WTC11 (cell line): ENCODE measurements at regions not wholly inside any gene's neighbourhood (a gene's known extent, or its start where the extent isn't known, plus 50 kb on each side); places are given as distances from the start of the nearest gene placed in this dataset.

Source experiments
- ATAC-seq: fragments of 200-7000 bp; cut with Tn5 transposase; 2 replicates; pipeline ENCODE4 v1.10.0; 2021; ENCODE audit warnings: mild to moderate bottlenecking, moderate library complexity
- CTCF ChIA-PET: fragments of 300-600 bp; sonication (Branson Sonifier 250); formaldehyde crosslinking; loops from one replicate; lab custom pipeline; 2021; ENCODE audit warnings: antibody characterized with exemption; lab: Charles Lee
- POLR2A ChIA-PET: fragments of 350-600 bp; sonication (Branson Sonifier 250); formaldehyde crosslinking; loops from one replicate; lab custom pipeline; 2021; ENCODE audit warnings: antibody characterized with exemption; lab: Charles Lee
- DNase-seq: peaks from one replicate; pipeline ENCODE4 v3.0.0; 2021; ENCODE audit warnings: low spot score
- H3K27ac Mint-ChIP-seq: 2 replicates; pipeline ENCODE4 v1.8.0; 2021; ENCODE audit warnings: mixed read lengths
- H3K27me3 Mint-ChIP-seq: 2 replicates; pipeline ENCODE4 v1.8.0; 2021; ENCODE audit warnings: low read depth, mild to moderate bottlenecking, moderate library complexity, mixed read lengths
- H3K36me3 Mint-ChIP-seq: 2 replicates; pipeline ENCODE4 v1.8.0; 2021; ENCODE audit warnings: mixed read lengths
- H3K4me1 Mint-ChIP-seq: 2 replicates; pipeline ENCODE4 v1.8.0; 2022; ENCODE audit warnings: mixed read lengths
- H3K4me3 Mint-ChIP-seq: 2 replicates; pipeline ENCODE4 v1.8.0; 2021; ENCODE audit warnings: mild to moderate bottlenecking, moderate library complexity, mixed read lengths
- H3K9me3 Mint-ChIP-seq: 2 replicates; pipeline ENCODE4 v1.8.0; 2021; ENCODE audit warnings: mixed read lengths
- ESRRA ChIP-seq: sonication (generic); formaldehyde crosslinking; IDR thresholded peaks from 2 replicates; pipeline ENCODE4 v1.8.1; 2022; ENCODE audit warnings: mild to moderate bottlenecking, missing genetic modification reagents, borderline replicate concordance
- FOXJ3 ChIP-seq: sonication (generic); formaldehyde crosslinking; IDR thresholded peaks from 2 replicates; pipeline ENCODE4 v1.9.0; 2021; ENCODE audit warnings: missing genetic modification reagents, mild to moderate bottlenecking, borderline replicate concordance
- GTF2I ChIP-seq: fragments of 250-450 bp; sonication (Bioruptor Pico); conservative IDR thresholded peaks from 2 replicates; pipeline ENCODE4 v1.4.0; 2021; ENCODE audit warnings: mild to moderate bottlenecking
- JUN ChIP-seq: sonication (generic); formaldehyde crosslinking; IDR thresholded peaks from 2 replicates; pipeline ENCODE4 v1.8.0; 2023; ENCODE audit warnings: mild to moderate bottlenecking, missing genetic modification reagents
- MXD4 ChIP-seq: fragments of 250-450 bp; sonication (Bioruptor Pico); IDR thresholded peaks from 2 replicates; pipeline ENCODE4 v1.8.0; 2021; ENCODE audit warnings: mild to moderate bottlenecking, moderate library complexity, borderline replicate concordance
- NFE2L1 ChIP-seq: sonication (generic); formaldehyde crosslinking; IDR thresholded peaks from 2 replicates; pipeline ENCODE4 v1.8.1; 2023; ENCODE audit warnings: missing genetic modification reagents
- SP1 ChIP-seq: sonication (generic); formaldehyde crosslinking; conservative IDR thresholded peaks from 2 replicates; pipeline ENCODE4 v1.8.1; 2022; ENCODE audit warnings: missing genetic modification reagents
- ZNF121 ChIP-seq: sonication (generic); formaldehyde crosslinking; IDR thresholded peaks from 2 replicates; pipeline ENCODE4 v1.8.0; 2023; ENCODE audit warnings: missing genetic modification reagents
- ZNF138 ChIP-seq: sonication (generic); formaldehyde crosslinking; conservative IDR thresholded peaks from 2 replicates; pipeline ENCODE4 v1.8.1; 2022; ENCODE audit warnings: mild to moderate bottlenecking, moderate library complexity, missing genetic modification reagents
- ZNF317 ChIP-seq: sonication (generic); formaldehyde crosslinking; IDR thresholded peaks from 2 replicates; pipeline ENCODE4 v1.8.1; 2023; ENCODE audit warnings: low read depth, mild to moderate bottlenecking, moderate library complexity, missing genetic modification reagents, borderline replicate concordance
- TF ChIP-seq, protein P1 (sequence below): sonication (generic); formaldehyde crosslinking; IDR thresholded peaks from 2 replicates; pipeline ENCODE4 v1.8.0; 2022; ENCODE audit warnings: missing genetic modification reagents
- TF ChIP-seq, protein P2 (sequence below): sonication (generic); formaldehyde crosslinking; IDR thresholded peaks from 2 replicates; pipeline ENCODE4 v1.8.0; 2022; ENCODE audit warnings: mild to moderate bottlenecking, missing genetic modification reagents
- TF ChIP-seq, protein P3 (sequence below): fragments of 250-450 bp; sonication (Bioruptor Pico); conservative IDR thresholded peaks from 2 replicates; pipeline ENCODE4 v1.9.0; 2021; ENCODE audit warnings: mild to moderate bottlenecking
- TF ChIP-seq, protein P4 (sequence below): fragments of 250-450 bp; sonication (Bioruptor Pico); IDR thresholded peaks from 2 replicates; pipeline ENCODE4 v1.8.0; 2021; ENCODE audit warnings: mild to moderate bottlenecking
- TF ChIP-seq, protein P5 (sequence below): sonication (generic); formaldehyde crosslinking; IDR thresholded peaks from 2 replicates; pipeline ENCODE4 v1.8.1; 2022; ENCODE audit warnings: low read depth, mild to moderate bottlenecking, moderate library complexity, missing genetic modification reagents, borderline replicate concordance
- TF ChIP-seq, protein P6 (sequence below): sonication (generic); formaldehyde crosslinking; IDR thresholded peaks from 2 replicates; pipeline ENCODE4 v1.8.0; 2022; ENCODE audit warnings: mild to moderate bottlenecking, missing genetic modification reagents
- TF ChIP-seq, protein P7 (sequence below): sonication (generic); formaldehyde crosslinking; IDR thresholded peaks from 2 replicates; pipeline ENCODE4 v1.8.0; 2022; ENCODE audit warnings: mild to moderate bottlenecking, missing genetic modification reagents

DNA sequence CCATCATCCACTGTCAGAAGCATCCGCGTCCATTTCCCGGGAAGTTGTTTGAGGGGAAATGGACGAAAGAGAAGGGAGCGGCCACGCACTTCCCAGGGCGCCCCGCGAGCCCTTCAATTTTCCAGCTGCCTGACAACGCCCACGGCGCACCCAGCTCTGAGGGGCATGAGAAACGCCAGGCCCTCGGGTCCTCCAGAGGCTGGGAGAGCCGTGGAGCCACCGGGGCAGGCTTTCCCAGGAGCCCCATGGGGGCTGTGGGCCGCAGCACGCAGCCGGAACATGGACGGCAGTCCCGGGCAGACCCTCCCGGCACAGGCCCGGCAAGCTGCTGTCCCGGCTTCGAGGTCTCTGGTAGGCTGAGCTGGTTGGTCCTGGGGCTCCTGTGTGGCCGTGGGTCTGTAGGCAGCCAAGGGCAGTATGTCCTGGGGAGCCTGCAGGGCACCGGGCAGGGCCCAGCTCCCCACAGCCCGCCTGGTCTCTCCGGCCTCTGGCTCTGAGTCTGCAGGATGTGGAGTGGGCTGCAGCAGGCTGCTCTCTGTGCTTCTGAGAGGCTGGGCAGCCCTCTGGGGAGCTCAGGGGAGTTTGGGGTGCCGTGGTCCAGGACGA, 115.2 kb downstream of the FAM53A start:
- POLR2A ChIA-PET = interaction anchor here (0.6 kb wide), 1 partner anchor 435 kb away, joined by 3 read pairs; no protein-coding TSS in a partner anchor
- H3K36me3 Mint-ChIP-seq = no peaks in the 10 kb centered on the region
- no peak for ATAC-seq

DNA sequence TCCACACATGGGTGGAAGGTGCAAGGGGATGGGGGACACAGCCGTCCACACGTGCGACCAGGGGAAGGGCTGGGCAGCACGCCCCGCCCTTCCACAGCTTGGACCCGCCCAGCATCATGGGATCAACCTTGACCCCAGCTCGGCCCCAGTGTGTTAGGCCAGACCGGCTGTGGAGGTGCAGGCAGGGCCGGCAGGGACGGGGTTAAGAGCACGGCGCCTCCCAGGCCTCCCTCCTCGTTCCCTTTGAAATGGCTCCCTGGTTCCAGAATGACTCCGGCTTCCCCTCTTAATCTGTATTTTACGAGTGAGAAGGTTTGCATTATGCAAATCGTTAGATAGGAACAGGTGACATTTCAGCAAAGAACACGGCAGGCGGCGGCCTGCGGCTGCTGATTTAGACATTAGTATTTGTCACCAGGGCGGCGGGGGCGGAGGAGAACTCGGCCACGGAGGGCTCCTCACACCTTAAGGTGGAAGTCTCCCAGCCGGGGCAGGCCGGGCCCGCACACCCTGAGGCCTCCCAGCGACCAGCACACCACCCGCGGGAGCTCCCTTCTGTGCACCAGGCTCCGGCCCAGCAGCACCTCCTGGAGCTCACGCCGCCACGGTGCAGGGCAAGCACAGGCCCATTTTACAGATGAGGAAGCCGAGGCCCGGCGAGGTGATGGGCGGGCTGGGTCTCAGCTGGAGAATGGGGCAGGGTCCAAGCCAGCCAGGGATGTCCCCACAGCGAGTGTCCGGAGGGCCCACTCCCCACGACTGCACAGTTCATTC, 116.1 kb downstream of the FAM53A start:
- ATAC-seq (no peak), DNase-seq (peak; percentile 35)
- peak; percentile 70; the same call in 1 of the 2 replicates for TF ChIP-seq GTF2I (CRISPR knock-in tag)
- TF ChIP-seq ESRRA = no peak
- peaks cover 29% of the 10 kb centered on the region for H3K4me1 Mint-ChIP-seq
- no peaks in the 10 kb centered on the region for H3K36me3 Mint-ChIP-seq
- H3K27ac Mint-ChIP-seq = no peak overlapping the region
- CTCF ChIA-PET = interaction anchor here (1.0 to 2.8 kb wide), 5 partner anchors 10 to 200 kb away, joined by 3 to 15 read pairs (median 4); no protein-coding TSS in a partner anchor
- no peak overlapping the region for H3K4me3 Mint-ChIP-seq
- peaks cover 3% of the 10 kb centered on the region for H3K27me3 Mint-ChIP-seq
- no peaks in the 10 kb centered on the region for H3K9me3 Mint-ChIP-seq
- POLR2A ChIA-PET = interaction anchor here (0.5 kb wide), 1 partner anchor 10 kb away, joined by 3 read pairs; no protein-coding TSS in a partner anchor

More for the DNA sequence above, 115.2 kb downstream of the FAM53A start:
- Mint-ChIP-seq H3K27me3 (peaks cover 5% of the 10 kb centered on the region), H3K27ac (no peak overlapping the region), H3K9me3 (no peaks in the 10 kb centered on the region), H3K4me1 (peaks cover 33% of the 10 kb centered on the region)
- CTCF ChIA-PET = interaction anchor here (0.5 to 1.7 kb wide), 4 partner anchors 9 to 151 kb away, joined by 3 to 6 read pairs (median 4); no protein-coding TSS in a partner anchor
- DNase-seq = peak; percentile 30
- TF ChIP-seq ZNF317 (CRISPR knock-in tag) = no peak
- TF ChIP-seq NFE2L1 = no peak
- TF ChIP-seq, all 79 proteins: peak for 0
- no peak overlapping the region for H3K4me3 Mint-ChIP-seq

DNA sequence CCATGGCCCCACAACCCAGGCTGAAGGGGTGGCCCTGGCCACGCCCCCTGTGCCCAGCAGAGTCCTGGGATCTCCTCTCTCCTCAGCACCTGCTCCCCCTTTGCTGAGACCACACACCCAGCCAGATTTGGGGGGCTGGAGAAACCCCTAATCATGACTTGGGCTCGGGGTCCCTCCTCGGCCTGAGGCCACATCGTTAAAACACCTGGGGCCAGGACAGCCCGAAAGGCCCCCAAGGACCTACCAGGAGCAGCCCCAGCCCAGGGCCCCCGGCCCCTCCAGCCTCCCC, 116.7 kb downstream of the FAM53A start:
- Mint-ChIP-seq H3K36me3 (no peaks in the 10 kb centered on the region), H3K9me3 (no peaks in the 10 kb centered on the region), H3K4me3 (no peak overlapping the region), H3K4me1 (peaks cover 25% of the 10 kb centered on the region), H3K27me3 (no peaks in the 10 kb centered on the region), H3K27ac (no peak overlapping the region)
- ATAC-seq (no peak), DNase-seq (no peak)
- POLR2A ChIA-PET = interaction anchor here (0.5 kb wide), 1 partner anchor 11 kb away, joined by 3 read pairs; no protein-coding TSS in a partner anchor
- CTCF ChIA-PET = interaction anchor here (1.0 to 2.8 kb wide), 6 partner anchors 11 to 201 kb away, joined by 3 to 15 read pairs (median 4); no protein-coding TSS in a partner anchor
- TF ChIP-seq, protein P1, sequence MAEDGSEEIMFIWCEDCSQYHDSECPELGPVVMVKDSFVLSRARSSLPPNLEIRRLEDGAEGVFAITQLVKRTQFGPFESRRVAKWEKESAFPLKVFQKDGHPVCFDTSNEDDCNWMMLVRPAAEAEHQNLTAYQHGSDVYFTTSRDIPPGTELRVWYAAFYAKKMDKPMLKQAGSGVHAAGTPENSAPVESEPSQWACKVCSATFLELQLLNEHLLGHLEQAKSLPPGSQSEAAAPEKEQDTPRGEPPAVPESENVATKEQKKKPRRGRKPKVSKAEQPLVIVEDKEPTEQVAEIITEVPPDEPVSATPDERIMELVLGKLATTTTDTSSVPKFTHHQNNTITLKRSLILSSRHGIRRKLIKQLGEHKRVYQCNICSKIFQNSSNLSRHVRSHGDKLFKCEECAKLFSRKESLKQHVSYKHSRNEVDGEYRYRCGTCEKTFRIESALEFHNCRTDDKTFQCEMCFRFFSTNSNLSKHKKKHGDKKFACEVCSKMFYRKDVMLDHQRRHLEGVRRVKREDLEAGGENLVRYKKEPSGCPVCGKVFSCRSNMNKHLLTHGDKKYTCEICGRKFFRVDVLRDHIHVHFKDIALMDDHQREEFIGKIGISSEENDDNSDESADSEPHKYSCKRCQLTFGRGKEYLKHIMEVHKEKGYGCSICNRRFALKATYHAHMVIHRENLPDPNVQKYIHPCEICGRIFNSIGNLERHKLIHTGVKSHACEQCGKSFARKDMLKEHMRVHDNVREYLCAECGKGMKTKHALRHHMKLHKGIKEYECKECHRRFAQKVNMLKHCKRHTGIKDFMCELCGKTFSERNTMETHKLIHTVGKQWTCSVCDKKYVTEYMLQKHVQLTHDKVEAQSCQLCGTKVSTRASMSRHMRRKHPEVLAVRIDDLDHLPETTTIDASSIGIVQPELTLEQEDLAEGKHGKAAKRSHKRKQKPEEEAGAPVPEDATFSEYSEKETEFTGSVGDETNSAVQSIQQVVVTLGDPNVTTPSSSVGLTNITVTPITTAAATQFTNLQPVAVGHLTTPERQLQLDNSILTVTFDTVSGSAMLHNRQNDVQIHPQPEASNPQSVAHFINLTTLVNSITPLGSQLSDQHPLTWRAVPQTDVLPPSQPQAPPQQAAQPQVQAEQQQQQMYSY = no peak
- TF ChIP-seq, protein P2, sequence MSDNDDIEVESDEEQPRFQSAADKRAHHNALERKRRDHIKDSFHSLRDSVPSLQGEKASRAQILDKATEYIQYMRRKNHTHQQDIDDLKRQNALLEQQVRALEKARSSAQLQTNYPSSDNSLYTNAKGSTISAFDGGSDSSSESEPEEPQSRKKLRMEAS (CRISPR knock-in tag) = no peak
- no peak for TF ChIP-seq JUN (CRISPR knock-in tag)
- no peak for TF ChIP-seq ZNF121 (CRISPR knock-in tag)
- TF ChIP-seq, protein P3, sequence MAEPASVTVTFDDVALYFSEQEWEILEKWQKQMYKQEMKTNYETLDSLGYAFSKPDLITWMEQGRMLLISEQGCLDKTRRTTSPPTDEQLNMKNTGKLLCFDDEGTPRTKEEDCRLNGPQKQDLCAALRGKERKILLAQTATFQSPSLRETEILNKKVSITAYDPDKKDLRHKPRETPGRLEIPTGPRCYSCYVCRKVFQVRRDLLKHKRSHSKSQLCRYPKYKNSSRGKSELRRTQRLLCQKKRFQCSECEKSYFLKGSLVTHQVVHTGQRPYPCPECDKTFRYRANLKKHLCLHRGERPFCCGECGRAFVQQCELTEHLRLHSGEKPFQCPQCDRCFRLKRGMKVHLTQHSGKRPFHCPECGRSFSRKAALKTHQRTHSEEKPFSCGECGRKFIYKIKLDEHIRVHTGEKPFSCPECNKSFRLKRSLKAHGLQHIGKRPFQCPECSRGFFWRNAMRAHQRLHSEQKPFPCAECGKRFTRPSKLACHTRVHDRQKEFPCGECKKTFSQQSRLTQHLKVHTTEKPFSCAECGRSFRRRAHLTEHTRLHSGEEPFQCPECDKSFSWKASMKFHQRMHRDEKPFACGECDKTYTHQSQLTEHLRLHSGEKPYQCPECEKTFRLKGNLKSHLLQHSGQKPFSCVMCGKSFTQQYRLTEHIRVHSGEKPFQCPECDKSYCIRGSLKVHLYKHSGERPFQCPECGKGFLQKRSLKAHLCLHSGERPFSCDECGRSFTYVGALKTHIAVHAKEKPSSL (CRISPR knock-in tag) = no peak
- TF ChIP-seq, protein P4, sequence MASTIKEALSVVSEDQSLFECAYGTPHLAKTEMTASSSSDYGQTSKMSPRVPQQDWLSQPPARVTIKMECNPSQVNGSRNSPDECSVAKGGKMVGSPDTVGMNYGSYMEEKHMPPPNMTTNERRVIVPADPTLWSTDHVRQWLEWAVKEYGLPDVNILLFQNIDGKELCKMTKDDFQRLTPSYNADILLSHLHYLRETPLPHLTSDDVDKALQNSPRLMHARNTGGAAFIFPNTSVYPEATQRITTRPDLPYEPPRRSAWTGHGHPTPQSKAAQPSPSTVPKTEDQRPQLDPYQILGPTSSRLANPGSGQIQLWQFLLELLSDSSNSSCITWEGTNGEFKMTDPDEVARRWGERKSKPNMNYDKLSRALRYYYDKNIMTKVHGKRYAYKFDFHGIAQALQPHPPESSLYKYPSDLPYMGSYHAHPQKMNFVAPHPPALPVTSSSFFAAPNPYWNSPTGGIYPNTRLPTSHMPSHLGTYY (CRISPR knock-in tag) = no peak
- TF ChIP-seq SP1 (CRISPR knock-in tag) = no peak
- TF ChIP-seq, protein P5, sequence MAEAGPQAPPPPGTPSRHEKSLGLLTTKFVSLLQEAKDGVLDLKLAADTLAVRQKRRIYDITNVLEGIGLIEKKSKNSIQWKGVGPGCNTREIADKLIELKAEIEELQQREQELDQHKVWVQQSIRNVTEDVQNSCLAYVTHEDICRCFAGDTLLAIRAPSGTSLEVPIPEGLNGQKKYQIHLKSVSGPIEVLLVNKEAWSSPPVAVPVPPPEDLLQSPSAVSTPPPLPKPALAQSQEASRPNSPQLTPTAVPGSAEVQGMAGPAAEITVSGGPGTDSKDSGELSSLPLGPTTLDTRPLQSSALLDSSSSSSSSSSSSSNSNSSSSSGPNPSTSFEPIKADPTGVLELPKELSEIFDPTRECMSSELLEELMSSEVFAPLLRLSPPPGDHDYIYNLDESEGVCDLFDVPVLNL (CRISPR knock-in tag) = no peak
- no peak for TF ChIP-seq FOXJ3 (CRISPR knock-in tag)
- TF ChIP-seq MXD4 (CRISPR knock-in tag) = no peak
- no peak for TF ChIP-seq NFE2L1
- TF ChIP-seq, protein P6, sequence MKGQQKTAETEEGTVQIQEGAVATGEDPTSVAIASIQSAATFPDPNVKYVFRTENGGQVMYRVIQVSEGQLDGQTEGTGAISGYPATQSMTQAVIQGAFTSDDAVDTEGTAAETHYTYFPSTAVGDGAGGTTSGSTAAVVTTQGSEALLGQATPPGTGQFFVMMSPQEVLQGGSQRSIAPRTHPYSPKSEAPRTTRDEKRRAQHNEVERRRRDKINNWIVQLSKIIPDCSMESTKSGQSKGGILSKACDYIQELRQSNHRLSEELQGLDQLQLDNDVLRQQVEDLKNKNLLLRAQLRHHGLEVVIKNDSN (CRISPR knock-in tag) = no peak
- TF ChIP-seq ZNF138 = no peak
- TF ChIP-seq, protein P7, sequence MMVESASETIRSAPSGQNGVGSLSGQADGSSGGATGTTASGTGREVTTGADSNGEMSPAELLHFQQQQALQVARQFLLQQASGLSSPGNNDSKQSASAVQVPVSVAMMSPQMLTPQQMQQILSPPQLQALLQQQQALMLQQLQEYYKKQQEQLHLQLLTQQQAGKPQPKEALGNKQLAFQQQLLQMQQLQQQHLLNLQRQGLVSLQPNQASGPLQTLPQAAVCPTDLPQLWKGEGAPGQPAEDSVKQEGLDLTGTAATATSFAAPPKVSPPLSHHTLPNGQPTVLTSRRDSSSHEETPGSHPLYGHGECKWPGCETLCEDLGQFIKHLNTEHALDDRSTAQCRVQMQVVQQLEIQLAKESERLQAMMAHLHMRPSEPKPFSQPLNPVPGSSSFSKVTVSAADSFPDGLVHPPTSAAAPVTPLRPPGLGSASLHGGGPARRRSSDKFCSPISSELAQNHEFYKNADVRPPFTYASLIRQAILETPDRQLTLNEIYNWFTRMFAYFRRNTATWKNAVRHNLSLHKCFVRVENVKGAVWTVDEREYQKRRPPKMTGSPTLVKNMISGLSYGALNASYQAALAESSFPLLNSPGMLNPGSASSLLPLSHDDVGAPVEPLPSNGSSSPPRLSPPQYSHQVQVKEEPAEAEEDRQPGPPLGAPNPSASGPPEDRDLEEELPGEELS (CRISPR knock-in tag) = no peak
